ENCODE measurements at regions not wholly inside any gene's neighbourhood (a gene's known extent, or its start where the extent isn't known, plus 50 kb on each side); places are given as distances from the start of the nearest gene placed in this dataset.
A peak's percentile ranks its signal among the peaks of the same experiment; 100 is the strongest.

- DNase-seq = no peak
Observed at GRCh38 chr13:112226320-112227002, 149.7 kb upstream of the SPACA7 start.

GRCh38 chr13:112227031-112227430, 149.1 kb upstream of the SPACA7 start:
- DNase-seq = no peak

- DNase-seq = no peak
Observed at GRCh38 chr13:112229445-112229844, 146.7 kb upstream of the SPACA7 start.

- no peak for DNase-seq
Observed at GRCh38 chr13:112229992-112230872, 145.9 kb upstream of the SPACA7 start.

- no peak for DNase-seq
Observed at GRCh38 chr13:112231451-112232083, 144.6 kb upstream of the SPACA7 start.

- no peak for DNase-seq
Observed at GRCh38 chr13:112233256-112233655, 142.9 kb upstream of the SPACA7 start.

- no peak for DNase-seq
Observed at GRCh38 chr13:112233716-112234115, 142.4 kb upstream of the SPACA7 start.

GRCh38 chr13:112234131-112234875, 141.9 kb upstream of the SPACA7 start:
- DNase-seq = no peak

- DNase-seq = no peak
Observed at GRCh38 chr13:112236016-112236415, 140.1 kb upstream of the SPACA7 start.

- DNase-seq = no peak
Observed at GRCh38 chr13:112236539-112237197, 139.5 kb upstream of the SPACA7 start.

- no peak for DNase-seq
Observed at GRCh38 chr13:112238436-112238995, 137.6 kb upstream of the SPACA7 start.

- no peak for DNase-seq
Observed at GRCh38 chr13:112240076-112240475, 136.1 kb upstream of the SPACA7 start.

GRCh38 chr13:112241288-112241687, 134.9 kb upstream of the SPACA7 start:
- no peak for DNase-seq

- peak; percentile 32 for DNase-seq
Observed at GRCh38 chr13:112242777-112243176, 133.4 kb upstream of the SPACA7 start.

GRCh38 chr13:112244061-112244460, 132.1 kb upstream of the SPACA7 start:
- DNase-seq = peak; percentile 15

GRCh38 chr13:112244495-112245177, 131.5 kb upstream of the SPACA7 start:
- peak; percentile 17 for DNase-seq

GRCh38 chr13:112245179-112245724, 130.9 kb upstream of the SPACA7 start:
- DNase-seq = peak; percentile 26

GRCh38 chr13:112245989-112246388, 130.2 kb upstream of the SPACA7 start:
- DNase-seq = peak; percentile 28

GRCh38 chr13:112246731-112247470, 129.3 kb upstream of the SPACA7 start:
- DNase-seq = peak; percentile 26

Data from activated CD8-positive, alpha-beta memory T cell treated with anti-CD3 and anti-CD28 coated beads for 24 hours (primary cell).